PC-9 (cell line): ENCODE measurements at regions not wholly inside any gene's neighbourhood (a gene's known extent, or its start where the extent isn't known, plus 50 kb on each side); places are given as distances from the start of the nearest gene placed in this dataset.

ENCODE experiments used
- EZH2 ChIP-seq: fragments of 200-600 bp; sonication (generic); IDR thresholded peaks from 2 replicates; pipeline ENCODE4 v1.8.0; 2017; ENCODE audit warnings: antibody characterized with exemption, low read depth
- TF ChIP-seq, protein P1 (sequence below): fragments of 200-600 bp; sonication (generic); conservative IDR thresholded peaks from 2 replicates; pipeline ENCODE4 v1.6.1; 2017; ENCODE audit warnings: mixed run types, antibody characterized with exemption, mild to moderate bottlenecking, moderate library complexity

DNA sequence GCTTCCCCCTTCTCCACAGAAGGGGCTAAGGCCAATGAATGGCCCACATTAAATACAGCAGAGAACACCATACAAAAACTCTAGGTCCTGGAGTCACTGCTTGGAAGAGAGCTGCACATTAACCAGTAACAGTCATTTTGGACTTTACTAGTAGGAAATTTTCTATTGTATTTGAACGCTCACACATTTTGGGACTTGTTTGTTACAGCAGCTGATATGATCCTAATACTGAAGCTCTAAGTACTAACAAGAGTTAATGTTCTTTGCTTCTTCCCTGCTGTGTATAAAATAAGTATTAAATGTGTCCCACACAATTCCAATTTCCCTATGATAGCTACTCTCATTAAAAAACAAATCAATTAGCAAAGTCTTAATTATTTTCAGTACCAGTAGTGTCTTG, 148.3 kb upstream of the IRX3 start:
- TF ChIP-seq, protein P1, sequence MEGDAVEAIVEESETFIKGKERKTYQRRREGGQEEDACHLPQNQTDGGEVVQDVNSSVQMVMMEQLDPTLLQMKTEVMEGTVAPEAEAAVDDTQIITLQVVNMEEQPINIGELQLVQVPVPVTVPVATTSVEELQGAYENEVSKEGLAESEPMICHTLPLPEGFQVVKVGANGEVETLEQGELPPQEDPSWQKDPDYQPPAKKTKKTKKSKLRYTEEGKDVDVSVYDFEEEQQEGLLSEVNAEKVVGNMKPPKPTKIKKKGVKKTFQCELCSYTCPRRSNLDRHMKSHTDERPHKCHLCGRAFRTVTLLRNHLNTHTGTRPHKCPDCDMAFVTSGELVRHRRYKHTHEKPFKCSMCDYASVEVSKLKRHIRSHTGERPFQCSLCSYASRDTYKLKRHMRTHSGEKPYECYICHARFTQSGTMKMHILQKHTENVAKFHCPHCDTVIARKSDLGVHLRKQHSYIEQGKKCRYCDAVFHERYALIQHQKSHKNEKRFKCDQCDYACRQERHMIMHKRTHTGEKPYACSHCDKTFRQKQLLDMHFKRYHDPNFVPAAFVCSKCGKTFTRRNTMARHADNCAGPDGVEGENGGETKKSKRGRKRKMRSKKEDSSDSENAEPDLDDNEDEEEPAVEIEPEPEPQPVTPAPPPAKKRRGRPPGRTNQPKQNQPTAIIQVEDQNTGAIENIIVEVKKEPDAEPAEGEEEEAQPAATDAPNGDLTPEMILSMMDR, result no peak
- TF ChIP-seq EZH2, result no peak
